ENCODE measurements at regions not wholly inside any gene's neighbourhood (a gene's known extent, or its start where the extent isn't known, plus 50 kb on each side); places are given as distances from the start of the nearest gene placed in this dataset. TPM values are rescaled to one million over a fixed set of nuclear protein-coding genes. Genes with fewer than 3 reads are reported as not detected.

- TF ChIP-seq CTCF (IDR thresholded peaks at IDR 0.05; ENCODE audit: insufficient read depth, low read depth, low read length), result no peak
- no peak overlapping the region for H3K4me3 ChIP-seq (ENCODE audit: low read depth, low read length)
- no peak for DNase-seq (ENCODE audit: low read depth)
Measured at GRCh38 chr7:4616116-4616515, 66.0 kb upstream of the FOXK1 start.

DNA sequence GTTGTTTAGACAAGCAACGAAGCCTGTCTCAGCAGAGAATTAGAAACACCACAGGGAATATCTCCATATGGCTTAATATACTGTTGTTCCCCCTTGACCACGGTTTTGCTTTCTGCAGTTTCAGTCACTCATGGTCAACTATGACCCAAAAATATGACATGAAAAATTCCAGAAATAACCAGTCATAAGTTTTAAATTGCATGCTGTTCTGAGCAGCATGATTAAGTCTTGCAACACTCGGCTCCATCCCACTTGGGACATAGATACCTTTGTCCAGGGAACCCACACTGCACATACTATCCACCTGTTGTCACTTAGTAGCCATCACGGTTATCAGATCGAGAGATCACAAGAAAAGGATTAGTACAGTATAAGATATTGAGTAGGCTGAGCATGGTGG lies 60.7 kb upstream of the FOXK1 start:
- DNase-seq (ENCODE audit: low read depth), result peak; percentile 30
- no peak for TF ChIP-seq CTCF (IDR thresholded peaks at IDR 0.05; ENCODE audit: insufficient read depth, low read depth, low read length)
- H3K4me3 ChIP-seq (ENCODE audit: low read depth, low read length), result no peak overlapping the region

- no peak overlapping the region for H3K4me3 ChIP-seq (ENCODE audit: low read depth, low read length)
- DNase-seq (ENCODE audit: low read depth), result no peak
- TF ChIP-seq CTCF (IDR thresholded peaks at IDR 0.05; ENCODE audit: insufficient read depth, low read depth, low read length), result no peak
Measured at GRCh38 chr7:4626318-4626845, 55.7 kb upstream of the FOXK1 start.

GRCh38 chr7:4629287-4629895 lies 52.7 kb upstream of the FOXK1 start:
- no peak for TF ChIP-seq CTCF (IDR thresholded peaks at IDR 0.05; ENCODE audit: insufficient read depth, low read depth, low read length)
- no peak for DNase-seq (ENCODE audit: low read depth)
- no peak overlapping the region for H3K4me3 ChIP-seq (ENCODE audit: low read depth, low read length)

DNA sequence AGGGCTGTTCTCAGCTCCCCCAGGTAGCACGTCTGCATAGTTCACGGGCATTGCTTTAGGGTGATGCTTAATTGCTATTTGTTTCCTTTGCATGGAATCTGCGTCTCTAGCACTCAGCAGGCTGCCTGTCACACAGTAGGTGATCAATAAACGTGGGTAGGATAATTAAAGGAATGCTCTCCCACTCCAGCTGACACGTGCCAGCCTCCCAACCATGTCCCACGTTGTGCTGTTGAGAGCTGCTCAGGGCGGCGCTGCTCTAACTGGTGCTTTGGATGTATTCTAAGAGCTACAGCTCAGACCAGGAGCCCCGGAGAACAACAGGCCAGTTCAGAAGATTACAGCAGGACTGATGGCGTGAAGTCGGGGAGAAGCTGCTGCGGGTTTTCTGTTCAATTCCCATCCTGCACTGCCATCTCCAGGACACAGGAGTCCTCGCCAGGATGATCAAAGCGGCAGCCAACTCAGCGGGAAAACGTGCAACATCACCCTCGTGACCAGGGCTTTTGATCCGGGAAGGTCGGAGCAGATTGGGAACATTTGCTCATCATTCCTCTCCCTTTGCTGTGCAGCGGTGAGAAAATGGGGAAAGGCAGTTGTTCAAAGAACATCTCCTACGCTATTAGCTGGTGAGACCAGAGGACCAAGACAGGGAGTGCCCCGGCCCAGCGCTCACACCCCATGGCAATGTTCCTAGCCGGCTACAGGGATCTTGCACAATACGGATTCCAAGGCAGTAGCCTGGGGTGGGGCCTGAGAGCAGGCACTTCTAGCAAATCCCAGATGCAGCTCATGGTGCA lies 50.5 kb upstream of the FOXK1 start:
- TF ChIP-seq CTCF (IDR thresholded peaks at IDR 0.05; ENCODE audit: insufficient read depth, low read depth, low read length), result peak; percentile 83
- DNase-seq (ENCODE audit: low read depth), result peak; percentile 97
- H3K4me3 ChIP-seq (ENCODE audit: low read depth, low read length), result peak overlapping the region; percentile 51

Small RNAs in the stretch of these regions (small RNA-seq; reads per million reads assigned to genes)
- not detected for gene CYP3A54P
